HG03108 (cell line): ENCODE measurements at regions not wholly inside any gene's neighbourhood (a gene's known extent, or its start where the extent isn't known, plus 50 kb on each side); places are given as distances from the start of the nearest gene placed in this dataset.

Experiments
- ATAC-seq: cut with Tn5 transposase; IDR thresholded peaks from one replicate; pipeline ENCODE4 v1.9.1; 2021; ENCODE audit warnings: moderate library complexity; ENCODE audit not compliant: unreplicated experiment

DNA sequence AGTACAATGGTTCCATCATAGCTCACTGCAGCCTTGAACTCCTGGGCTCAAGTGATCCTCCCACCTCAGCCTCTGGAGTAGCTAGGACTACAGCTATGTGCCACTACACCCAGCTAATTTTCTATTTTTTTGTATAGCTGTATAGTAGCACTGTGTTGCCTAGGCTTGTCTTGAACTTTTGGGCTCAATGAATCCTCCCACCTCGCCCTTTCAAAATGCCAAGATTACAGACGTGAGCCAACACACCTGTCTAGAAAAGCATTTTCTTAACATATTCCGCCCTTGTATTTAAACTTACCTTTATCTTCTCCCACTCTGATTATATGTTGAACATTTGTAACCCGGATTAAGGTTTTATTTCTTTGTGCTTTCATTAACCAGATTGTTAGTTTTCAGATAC lies 750.7 kb upstream of the GCFC2 start:
- ATAC-seq: no peak

DNA sequence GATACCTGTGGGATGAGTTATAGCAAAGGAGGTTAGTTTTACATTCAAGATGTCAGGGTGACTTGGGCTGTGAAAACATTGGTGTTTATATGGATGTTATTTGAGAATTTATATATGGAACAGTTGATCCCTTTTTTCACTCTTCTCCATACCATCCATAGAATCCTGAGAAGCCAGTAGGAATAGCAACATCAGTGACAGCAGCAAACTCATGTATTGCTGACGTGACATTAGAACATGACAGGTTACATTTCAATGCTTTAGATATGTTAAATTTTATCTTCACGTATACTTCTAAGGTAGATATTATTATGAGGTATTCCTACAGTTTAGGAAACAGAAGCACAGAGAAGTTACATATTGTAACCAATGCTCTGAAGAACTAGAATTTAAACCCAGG lies 745.2 kb upstream of the GCFC2 start:
- no peak for ATAC-seq

DNA sequence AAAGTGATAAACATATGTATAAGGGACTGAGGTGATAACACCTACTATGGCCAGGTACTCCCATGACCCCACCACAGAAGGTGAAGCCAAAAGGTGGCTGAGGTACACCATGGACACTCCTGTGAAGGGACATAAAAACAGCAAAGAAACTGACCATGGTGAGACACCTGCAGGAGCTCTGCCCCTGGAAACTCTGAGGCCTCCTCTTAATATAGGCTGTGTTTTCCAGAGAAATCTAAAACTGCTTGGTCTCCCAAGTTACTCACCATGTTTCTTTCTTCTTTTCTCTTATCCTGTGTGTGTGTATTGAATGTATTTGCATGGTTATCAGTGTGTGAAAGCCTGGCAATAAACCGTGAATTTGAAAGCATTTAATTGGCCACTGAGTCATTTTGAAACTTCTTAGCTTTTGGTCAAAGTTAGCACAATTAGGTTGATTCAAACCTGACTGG lies 739.3 kb upstream of the GCFC2 start:
- ATAC-seq: no peak

DNA sequence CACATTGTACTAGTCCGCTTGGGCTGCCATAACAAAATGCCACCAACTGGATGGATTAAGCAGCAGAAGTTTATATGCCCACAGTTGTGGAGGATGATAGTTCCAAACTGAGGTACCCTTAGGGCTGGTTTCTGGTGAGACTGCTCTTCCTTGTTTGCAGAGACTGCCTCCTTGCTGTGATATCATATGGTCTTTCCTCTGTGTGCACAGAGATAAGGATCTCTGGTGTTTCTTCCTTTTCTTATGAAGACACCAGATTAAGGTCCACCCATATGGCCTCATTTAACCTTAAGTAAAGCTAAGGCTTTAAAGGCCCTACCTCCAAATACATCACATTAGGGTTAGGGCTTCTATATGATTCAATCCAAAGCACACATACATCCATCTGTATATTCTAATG lies 738.2 kb upstream of the GCFC2 start:
- ATAC-seq: no peak

DNA sequence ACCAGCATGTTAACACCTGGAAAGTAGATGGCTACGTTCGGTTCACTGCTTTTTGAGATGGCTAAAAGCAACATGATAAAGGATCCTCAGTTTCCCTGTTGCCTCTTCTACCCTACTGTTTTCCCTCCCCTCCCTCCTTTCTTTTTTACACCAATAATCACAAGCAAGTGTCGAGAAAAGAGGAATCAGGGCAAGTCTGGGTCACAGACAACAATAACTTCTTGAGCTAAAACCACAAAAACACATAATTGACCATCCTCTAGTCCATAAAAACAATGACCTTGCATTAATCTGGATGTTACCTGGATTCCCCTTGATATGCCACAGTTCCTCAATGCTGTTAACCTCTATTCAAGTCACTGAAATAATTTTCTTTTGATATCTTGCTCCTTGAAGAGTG lies 736.6 kb upstream of the GCFC2 start:
- no peak for ATAC-seq

DNA sequence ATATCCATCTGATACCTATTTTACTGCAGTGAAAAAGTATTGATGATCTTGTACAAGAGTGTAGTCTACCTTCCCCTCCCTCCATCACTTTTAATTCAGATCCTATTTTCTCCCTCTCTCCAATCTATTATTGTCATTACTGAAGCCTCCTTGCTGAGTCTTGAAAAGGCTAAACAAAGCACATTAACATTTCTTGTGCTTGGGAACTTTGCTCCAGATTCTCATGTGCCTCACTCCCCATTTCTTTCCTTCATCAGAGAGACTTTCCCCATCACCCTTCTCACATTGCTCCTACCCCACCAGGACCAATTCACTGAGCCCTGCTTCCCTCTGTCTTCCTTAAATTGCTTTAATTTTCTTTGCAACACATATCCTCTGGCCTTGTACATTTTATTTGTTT lies 736.2 kb upstream of the GCFC2 start:
- no peak for ATAC-seq

DNA sequence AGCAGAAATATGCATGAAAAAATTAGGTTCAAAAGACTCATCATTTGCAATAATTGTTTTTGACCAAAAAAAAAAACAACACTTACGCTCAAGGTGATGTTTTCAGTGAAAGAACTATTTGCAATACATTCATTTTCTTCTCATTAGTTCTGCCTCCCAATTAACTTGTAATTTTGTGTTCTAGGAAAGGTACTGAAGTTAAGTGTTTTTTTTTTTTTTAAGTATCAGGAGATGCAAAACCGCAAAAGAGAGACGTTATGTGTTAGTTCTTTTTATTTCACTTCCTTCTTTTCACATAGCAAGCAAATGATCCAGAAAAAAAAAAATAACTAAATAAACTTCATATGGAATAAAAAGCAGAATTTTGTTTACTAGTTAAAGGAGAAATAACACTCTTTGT lies 735.2 kb upstream of the GCFC2 start:
- ATAC-seq: no peak

DNA sequence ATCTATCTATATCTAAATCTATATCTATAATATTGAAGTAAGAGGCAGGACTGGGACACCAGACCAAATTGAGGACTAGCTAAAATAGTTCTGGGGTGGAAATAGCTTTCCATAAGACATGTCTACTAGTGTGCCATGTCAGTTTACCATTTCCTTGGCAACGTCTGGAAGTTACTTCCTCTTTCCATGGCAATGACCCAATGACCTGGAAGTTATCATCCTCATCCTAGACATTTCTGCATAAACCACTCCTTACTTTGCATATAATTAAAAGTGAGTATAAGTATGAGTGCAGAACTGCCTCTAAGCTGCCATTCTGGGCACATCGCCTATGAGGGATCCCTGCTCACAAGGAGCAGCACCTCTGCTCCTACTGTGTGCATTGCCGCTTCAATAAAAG lies 734.0 kb upstream of the GCFC2 start:
- no peak for ATAC-seq

DNA sequence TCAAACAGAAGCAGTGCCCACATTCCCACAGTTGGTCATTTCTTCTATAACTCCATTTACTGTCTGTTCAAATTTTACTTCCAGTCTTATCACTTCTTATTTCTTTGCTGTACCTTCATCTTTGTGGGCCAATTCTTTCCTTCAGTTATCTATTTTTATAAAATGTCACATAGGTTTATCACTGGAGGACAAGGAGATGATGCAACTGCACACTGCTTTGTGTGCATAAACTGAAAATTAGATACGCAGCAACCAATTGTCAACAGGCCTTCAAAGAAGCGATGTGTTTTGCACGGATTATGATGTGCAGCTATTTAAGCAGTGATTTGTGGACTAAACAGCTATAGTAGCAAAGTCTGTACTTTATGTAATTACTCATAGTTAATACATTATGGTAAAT lies 726.8 kb upstream of the GCFC2 start:
- ATAC-seq: no peak

DNA sequence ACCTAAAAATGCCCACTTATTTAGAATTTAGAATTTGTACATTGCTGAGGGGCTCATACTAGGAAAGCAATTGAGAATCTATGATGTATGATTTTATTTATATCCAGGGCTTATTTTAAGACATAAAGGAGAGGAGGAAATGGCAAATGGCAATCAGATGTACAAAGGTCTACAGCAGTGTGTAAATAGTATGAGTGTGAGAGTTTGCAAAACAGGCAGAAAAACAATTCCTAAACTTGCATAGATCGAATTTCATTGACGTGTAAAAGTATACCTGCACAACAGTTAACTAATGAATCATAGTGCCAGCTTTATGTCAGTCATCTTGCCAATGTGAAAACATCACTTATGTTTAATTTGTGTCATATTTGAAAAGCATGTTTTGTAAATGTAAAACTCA lies 718.7 kb upstream of the GCFC2 start:
- ATAC-seq: no peak

DNA sequence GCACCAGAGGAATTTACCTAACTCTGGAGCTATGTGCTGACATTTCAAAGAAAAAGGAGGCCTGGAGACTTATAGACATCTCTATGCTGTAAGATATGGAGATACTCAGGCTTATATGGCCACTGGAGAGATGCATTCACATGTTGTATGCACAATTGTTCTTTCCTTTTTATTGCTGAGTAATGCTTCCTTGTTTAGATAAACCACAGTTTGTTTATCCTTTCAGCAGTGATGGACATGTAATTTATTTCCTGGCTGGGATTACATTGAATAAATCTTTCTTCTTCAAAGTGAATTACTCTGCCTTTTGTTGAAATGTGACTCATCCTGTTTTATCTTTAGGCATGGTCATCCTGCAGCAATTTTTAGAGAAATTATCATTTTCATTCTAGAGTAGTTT lies 716.7 kb upstream of the GCFC2 start:
- no peak for ATAC-seq

DNA sequence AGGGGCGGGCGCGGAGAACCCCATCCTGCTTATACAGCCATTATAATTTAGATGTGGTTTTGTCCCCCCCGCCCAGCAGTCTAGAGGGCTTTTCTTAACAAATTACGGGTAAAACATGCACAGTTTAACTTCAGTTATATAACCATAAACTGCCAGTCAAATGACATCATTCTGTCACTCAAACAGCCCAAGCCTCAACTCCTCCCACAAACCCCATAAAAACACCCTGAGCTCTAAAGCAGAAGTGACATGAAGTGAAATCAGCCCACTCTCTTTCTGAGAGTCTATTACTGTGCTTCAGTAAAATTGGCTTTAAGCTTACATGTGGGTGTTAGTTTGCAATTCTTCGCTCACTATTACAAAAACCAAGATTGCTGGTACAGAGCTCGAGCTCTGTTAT lies 705.1 kb upstream of the GCFC2 start:
- ATAC-seq: no peak

DNA sequence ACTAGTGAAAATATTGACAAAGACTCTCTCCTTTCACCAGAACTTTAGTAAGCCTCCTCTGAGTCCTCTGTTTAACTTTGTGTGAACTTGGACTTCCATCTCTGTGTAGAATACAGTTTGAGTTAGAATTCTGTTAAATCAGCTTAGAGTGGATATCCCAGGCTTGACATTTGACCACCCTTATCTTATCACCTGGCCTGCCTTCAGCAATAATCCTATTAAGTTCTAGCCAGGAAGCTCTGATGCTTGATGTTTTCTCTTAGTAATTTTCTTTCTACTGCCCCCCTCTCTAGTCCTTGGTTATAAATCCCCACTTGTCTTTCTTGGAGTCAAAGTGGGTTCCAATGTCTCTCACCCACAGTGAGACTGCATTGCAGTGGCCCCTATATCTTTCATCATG lies 702.7 kb upstream of the GCFC2 start:
- ATAC-seq: no peak

DNA sequence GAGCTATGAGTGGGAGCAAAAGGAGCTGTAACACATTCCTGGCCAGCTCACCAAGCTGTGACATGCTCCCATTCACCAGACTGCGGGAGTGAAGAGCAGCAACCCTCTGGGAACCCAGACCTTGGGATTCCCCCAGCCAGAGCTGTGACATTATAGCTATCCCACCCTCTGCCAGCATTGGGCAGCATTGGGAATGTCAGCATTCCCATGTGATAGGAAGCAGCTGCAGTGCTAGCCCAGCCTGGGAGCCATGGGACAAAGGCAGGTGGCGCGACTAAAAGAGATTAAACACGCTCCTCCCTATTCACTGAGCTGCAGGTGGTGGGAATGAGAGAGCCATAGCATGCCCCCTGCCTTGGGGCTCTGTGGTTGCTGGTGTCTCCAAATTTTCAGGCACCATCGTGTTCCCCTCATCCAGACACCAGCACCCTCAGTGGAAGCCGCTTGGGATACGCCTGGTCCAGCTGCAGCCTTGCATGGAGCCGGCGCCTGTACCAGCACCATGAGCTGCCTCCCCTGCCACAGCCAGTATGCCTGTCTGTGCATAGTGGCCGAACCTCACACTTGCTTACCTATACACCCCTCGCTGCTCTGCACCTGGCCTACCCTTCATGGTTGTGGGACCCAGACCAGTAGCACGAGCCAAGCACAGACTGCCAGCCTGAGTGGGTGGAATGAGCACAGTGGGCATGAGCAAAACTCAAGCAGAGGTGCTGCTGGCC lies 695.6 kb upstream of the GCFC2 start:
- no peak for ATAC-seq

DNA sequence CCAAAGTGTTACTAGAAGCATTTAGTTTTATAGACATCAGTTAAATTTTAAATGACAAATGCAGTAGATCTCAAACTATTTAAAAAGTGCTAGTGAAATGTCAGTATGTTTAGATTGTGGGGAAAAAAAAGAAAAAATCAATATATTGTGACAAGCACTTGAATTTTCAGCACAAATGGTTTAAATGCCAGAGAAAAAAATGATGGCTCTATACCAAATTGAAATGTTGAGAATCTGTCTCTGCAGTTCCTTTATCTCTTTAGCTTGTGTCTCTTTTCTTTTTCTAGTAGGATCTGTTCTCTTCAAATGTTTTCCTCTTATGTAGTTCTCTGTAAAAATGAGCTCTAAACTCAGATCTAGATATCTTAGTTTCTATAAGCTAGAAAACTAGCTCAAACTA lies 682.6 kb upstream of the GCFC2 start:
- no peak for ATAC-seq

DNA sequence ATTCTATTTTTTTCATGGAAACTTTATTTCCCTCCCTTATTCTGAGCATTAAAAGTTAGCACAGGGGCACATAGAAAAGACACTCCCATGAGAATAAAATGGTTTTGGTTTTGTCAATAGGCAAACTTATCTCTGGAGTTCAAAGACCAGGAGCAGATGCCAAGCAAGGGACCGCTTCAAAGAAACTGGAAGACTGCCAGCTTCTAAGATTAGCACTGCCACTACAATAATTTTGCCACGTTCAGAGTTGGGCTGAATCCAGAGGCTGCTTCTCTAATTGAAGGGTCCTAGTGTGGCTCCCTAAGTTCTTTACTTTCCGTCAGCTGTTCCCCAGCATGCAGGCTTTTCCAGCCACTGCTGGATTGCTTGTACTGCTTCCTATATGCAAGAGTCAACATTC lies 681.0 kb upstream of the GCFC2 start:
- no peak for ATAC-seq

DNA sequence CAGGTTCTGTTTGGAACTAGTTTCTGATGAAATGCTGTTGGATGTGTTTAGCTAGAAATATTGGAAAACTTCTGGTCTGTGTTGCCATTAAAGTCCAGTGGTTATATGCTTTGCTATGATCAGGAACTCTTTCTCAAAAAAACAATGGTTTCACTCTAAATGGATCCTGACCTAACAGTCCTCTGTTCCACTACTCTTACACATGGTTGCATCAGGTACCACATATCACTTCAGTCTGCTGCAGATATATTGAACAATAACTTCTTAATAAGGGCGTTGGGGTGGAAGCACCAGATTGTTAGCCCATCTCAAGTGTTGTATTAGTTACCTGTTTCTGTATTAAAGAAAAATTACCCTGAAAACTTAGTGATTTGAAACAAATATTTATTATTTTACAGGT lies 676.6 kb upstream of the GCFC2 start:
- no peak for ATAC-seq

DNA sequence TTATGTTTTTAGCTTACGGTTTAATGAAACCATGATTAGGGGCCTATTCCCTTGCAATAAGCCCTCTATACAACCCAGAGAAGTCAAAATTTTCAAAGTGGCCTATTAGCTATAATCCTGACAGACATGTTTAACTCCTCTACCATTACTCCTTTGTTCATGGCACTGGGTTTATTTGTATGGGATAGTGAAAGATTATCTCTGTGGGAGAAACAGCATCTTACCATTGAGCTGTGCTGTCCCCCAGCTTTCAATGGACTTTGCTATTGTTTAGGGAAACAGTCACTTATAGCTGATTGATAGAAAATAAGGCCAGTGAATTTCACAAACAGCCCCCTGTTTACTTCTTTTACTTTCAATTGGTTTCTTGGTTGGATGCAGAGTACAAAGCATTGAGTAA lies 675.2 kb upstream of the GCFC2 start:
- ATAC-seq: no peak

DNA sequence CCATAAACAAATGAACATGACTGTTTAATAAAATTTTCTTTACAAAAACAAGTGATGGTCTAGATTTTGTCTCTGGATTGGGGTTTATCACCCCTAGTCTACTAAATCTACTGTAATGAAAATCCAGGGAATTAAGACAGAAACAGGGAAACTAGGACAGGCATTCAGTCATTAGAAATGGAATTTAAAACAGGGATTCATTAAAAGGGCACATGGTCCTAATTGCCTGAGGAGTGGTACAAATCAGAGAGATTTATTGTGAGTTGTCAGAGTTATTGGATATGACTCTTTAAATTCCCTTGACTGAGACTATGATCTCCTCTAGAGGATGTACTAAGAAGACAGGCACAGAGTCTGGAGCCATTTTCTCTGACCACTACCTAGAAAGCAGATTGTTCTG lies 670.9 kb upstream of the GCFC2 start:
- ATAC-seq: no peak

DNA sequence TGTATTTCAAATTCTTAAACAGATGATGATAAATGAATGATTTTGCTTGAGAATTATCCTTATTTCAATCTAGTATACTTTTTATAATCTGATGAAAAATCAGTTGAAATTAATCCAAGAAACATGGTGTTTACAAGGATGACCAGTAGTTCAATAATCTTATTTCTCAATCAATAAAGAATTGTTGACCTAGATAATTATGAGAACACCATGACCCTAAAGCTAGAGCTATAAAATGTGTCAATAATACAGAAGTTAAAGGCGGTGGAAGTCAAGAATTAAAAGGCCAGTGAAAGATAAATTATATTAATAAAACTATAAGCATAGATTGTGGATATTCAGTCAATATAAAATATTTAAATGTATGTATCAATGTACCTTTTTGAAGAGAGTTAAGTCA lies 667.4 kb upstream of the GCFC2 start:
- ATAC-seq: no peak

DNA sequence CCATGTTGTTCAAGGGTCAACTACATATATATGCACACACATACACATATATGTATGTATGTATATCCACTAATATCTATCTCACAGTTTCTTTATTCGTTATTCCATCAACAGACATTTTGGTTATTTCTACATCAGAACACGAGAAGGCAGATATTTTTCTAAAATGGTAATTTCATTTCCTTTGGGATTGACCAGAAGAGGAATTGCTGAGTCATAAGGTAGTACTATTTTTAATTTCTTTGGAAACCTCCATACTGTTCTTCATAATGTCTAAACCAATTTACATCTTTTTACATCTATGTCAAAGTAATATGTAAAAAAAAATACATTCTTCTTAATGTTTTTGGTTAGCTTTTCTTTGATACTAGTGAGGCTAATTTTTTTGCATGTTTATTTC lies 630.7 kb upstream of the GCFC2 start:
- ATAC-seq: no peak

DNA sequence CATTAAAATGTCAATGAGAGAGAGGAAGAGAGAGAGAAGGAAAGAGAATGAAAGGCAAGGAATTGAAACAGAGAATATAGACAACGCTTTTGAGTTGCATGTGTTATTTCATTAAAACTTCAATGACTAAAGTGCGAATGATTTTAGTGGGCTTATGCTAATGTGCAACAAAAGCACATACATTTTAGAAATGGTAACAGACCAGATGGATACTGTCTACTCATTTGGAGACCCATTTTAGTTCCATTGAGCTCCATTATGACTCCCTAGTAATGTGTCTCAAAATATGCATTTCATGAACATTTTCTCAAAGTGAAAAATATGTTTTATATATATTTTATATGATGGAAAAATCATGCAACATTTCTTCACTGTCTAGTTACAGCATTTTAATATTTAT lies 622.2 kb upstream of the GCFC2 start:
- no peak for ATAC-seq

DNA sequence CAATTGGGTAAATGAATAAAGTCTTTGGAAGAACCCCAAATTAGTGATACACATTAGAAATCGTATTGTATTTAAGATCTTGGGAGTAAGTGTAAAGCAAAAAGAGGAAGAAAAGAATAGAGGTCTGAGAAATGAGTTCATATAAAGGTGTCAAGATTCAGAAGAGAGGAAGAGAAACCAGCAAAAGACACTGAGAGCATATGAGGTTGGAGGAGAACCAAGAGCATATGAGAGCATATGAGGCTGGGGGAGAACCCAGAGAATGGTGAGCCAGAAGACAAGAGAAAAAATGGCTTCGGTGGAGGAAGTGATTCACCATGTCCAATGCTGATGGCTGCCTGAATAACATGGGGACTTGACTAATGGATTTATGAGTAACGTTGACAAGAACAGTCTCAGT lies 620.1 kb upstream of the GCFC2 start:
- ATAC-seq: no peak

DNA sequence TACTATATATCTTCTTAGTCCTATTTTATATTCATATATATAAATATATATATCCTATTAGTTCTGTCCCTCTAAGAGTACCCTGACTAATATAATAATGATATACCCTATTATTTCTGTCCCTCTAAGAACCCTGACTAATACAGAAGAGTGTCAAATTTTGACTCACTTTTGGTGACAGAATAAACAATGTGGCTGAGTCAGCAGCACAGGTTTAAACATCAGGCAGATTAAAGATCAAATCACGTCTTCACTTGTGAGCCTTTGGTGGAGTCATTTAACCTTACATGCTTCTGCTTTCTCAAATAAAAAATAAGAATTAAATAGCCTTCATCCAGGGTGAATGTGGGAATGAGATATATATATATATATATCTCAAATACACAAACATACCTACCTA lies 615.9 kb upstream of the GCFC2 start:
- no peak for ATAC-seq
